Transverse colon (tissue), 4 donors: ENCODE measurements at regions not wholly inside any gene's neighbourhood (a gene's known extent, or its start where the extent isn't known, plus 50 kb on each side); places are given as distances from the start of the nearest gene placed in this dataset.

Experiments used
- DNase-seq: peaks from one replicate; pipeline ENCODE4 v3.0.0-alpha.2; 2019
- H3K27ac ChIP-seq, 4 donors: fragments of 200-600 bp; sonication (generic); 2 replicates each; pipeline ENCODE4 v1.5.1; 2016 to 2018; ENCODE audit warnings: inconsistent platforms in 4 of 4
- H3K27me3 ChIP-seq: fragments of 200-600 bp; sonication (generic); 2 replicates; pipeline ENCODE4 v1.5.1; 2017; ENCODE audit warnings: inconsistent platforms
- H3K36me3 ChIP-seq, 4 donors: fragments of 200-600 bp; sonication (generic); 2 replicates each; pipeline ENCODE4 v1.5.1; 2017 to 2019; ENCODE audit warnings: inconsistent platforms in 4 of 4
- H3K4me1 ChIP-seq, 4 donors: fragments of 200-600 bp; sonication (generic); 2 replicates each; pipeline ENCODE4 v1.5.1; 2017 to 2020; ENCODE audit warnings: inconsistent platforms in 4 of 4
- H3K4me3 ChIP-seq, 4 donors: fragments of 200-600 bp; sonication (generic); 1 replicate in 1 of 4; 2 replicates in 3 of 4; pipeline versions ENCODE4 v1.5.1 to v1.6.1; 2017 to 2019; ENCODE audit warnings: inconsistent platforms in 4 of 4
- H3K9me3 ChIP-seq, 2 donors: fragments of 200-600 bp; sonication (generic); 2 replicates each; pipeline ENCODE4 v1.5.1; 2017 to 2019; ENCODE audit warnings: inconsistent platforms in 2 of 2
- EP300 ChIP-seq: sonication (generic); formaldehyde crosslinking; IDR thresholded peaks from one replicate; pipeline ENCODE4 v1.6.1; 2017; ENCODE audit warnings: antibody characterized with exemption, low read depth
- POLR2A ChIP-seq: fragments of 450-650 bp; IDR thresholded peaks from one replicate; pipeline ENCODE4 v1.6.1; 2016; ENCODE audit warnings: antibody characterized with exemption, mild to moderate bottlenecking, moderate library complexity
- POLR2AphosphoS5 ChIP-seq, 3 donors: sonication (generic); formaldehyde crosslinking; IDR thresholded peaks; one replicate each; pipeline ENCODE4 v1.6.1; 2016; ENCODE audit warnings: antibody characterized with exemption in 3 of 3
- WGBS, 2 donors: methylation state at CpG; one replicate each; pipeline ENCODE4 v1.1.5; 2018; ENCODE audit warnings: low coverage in 1 of 2; 5-methylcytosine and 5-hydroxymethylcytosine counted together
- in situ Hi-C, 4 donors: fragments of 200-750 bp; cut with MboI; loops; one replicate each; pipeline versions ENCODE4 v1.15.0 to v1.15.1; 2017; ENCODE audit warnings: low sequenced_read_pairs in 3 of 4, low pct_ligation_motif_present in 1 of 4, low pct_unique_long_range_greater_than_20kb in 1 of 4
- intact Hi-C: fragments of 100-400 bp; cut with DNase I; formaldehyde crosslinking; loops from one replicate; pipeline ENCODE4 v1.15.1; 2023; ENCODE audit warnings: low total_unique reads
- TF ChIP-seq, protein P1 (sequence below), 5 experiments: fragments of 200-600 bp in 3 of 5; fragments of 450-650 bp in 2 of 5; sonication (generic) in 3 of 5; IDR thresholded peaks; 1 replicate in 2 of 5; 2 replicates in 3 of 5; pipeline ENCODE4 v1.5.1; 2016 to 2017; ENCODE audit warnings: antibody characterized with exemption in 5 of 5, inconsistent platforms in 3 of 5, mild to moderate bottlenecking in 2 of 5, moderate library complexity in 1 of 5

DNA sequence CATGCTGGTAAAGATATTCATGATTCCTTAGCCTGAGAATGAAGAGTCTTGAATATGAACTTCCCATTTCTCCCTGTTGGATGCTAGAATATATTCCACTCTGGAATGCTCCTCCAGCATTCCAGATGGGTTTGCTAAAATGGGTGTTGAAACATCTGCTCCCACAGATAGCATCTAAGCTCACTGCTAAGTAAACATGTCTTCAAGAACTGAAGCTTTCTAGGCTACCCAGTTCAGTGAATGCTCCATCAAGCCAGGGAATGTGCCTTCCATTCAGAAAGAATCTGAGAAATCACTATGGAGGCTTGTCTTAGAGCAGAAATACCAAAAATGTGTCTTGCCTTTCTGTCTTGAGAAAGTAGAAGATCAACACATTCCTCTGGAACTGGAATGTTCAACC is 81.1 kb downstream of the TNFSF18 start:
- intact Hi-C loops (no loop called here), in situ Hi-C loops (no loop called here)
- TF ChIP-seq POLR2A = no peak
- TF ChIP-seq EP300 = no peak
- TF ChIP-seq, protein P1, sequence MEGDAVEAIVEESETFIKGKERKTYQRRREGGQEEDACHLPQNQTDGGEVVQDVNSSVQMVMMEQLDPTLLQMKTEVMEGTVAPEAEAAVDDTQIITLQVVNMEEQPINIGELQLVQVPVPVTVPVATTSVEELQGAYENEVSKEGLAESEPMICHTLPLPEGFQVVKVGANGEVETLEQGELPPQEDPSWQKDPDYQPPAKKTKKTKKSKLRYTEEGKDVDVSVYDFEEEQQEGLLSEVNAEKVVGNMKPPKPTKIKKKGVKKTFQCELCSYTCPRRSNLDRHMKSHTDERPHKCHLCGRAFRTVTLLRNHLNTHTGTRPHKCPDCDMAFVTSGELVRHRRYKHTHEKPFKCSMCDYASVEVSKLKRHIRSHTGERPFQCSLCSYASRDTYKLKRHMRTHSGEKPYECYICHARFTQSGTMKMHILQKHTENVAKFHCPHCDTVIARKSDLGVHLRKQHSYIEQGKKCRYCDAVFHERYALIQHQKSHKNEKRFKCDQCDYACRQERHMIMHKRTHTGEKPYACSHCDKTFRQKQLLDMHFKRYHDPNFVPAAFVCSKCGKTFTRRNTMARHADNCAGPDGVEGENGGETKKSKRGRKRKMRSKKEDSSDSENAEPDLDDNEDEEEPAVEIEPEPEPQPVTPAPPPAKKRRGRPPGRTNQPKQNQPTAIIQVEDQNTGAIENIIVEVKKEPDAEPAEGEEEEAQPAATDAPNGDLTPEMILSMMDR (IDR thresholded peaks at IDR 0.05) = no peak
- TF ChIP-seq POLR2AphosphoS5 (IDR thresholded peaks at IDR 0.05) = no peak
- DNase-seq = no peak
- no peak overlapping the region for H3K4me3 ChIP-seq
- no peaks in the 10 kb centered on the region for H3K36me3 ChIP-seq
- no peaks in the 10 kb centered on the region for H3K9me3 ChIP-seq
- no peaks in the 10 kb centered on the region for H3K27me3 ChIP-seq
- H3K4me1 ChIP-seq = no peaks in the 10 kb centered on the region
- no peak overlapping the region for H3K27ac ChIP-seq

GRCh38 chr1:172970186-172970585 is 80.6 kb downstream of the TNFSF18 start:
- H3K4me1 ChIP-seq = no peaks in the 10 kb centered on the region
- no peak for DNase-seq
- no peaks in the 10 kb centered on the region for H3K36me3 ChIP-seq
- no peaks in the 10 kb centered on the region for H3K9me3 ChIP-seq
- 100% methylated on average over 1 of the region's 1 CpG; no CpG with 5 or more reads in 1 of the 2 donors for WGBS, 2 donors
- no peaks in the 10 kb centered on the region for H3K27me3 ChIP-seq
- no peak overlapping the region for H3K27ac ChIP-seq
- intact Hi-C loops = no loop called here
- no peak for TF ChIP-seq POLR2AphosphoS5 (IDR thresholded peaks at IDR 0.05)
- TF ChIP-seq EP300 = no peak
- no peak for TF ChIP-seq POLR2A
- TF ChIP-seq, protein P1 (IDR thresholded peaks at IDR 0.05) = no peak
- in situ Hi-C loops = no loop called here
- no peak overlapping the region for H3K4me3 ChIP-seq

DNA sequence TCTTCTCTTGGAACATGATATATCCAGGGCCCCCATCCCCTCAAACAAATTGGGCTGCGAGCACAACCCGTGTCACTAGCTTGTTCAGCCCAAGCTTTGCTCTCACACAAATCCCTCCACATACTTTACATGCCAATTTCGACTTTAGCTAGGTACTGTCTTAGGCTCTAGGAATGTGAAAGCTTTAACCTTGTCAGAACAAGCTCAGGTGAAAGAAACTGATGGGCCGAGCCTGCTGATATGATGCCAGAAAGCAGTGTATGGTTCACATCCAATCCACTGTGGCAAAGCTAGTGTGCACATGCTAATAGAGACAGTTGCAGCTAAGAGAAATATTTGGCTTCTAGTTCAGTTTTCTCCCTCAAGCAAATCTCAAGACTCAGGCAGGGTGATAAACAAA is 79.5 kb downstream of the TNFSF18 start:
- in situ Hi-C loops = no loop called here
- Histone ChIP-seq H3K36me3 (no peaks in the 10 kb centered on the region), H3K4me3 (no peak overlapping the region), H3K27me3 (no peaks in the 10 kb centered on the region), H3K27ac (no peak overlapping the region), H3K4me1 (peaks cover 0 to 9% (median 4%) of the 10 kb centered on the region in 4 donors), H3K9me3 (no peaks in the 10 kb centered on the region)
- no peak for DNase-seq
- TF ChIP-seq POLR2A (no peak), EP300 (no peak), POLR2AphosphoS5 (IDR thresholded peaks at IDR 0.05) (no peak)
- TF ChIP-seq, protein P1 (IDR thresholded peaks at IDR 0.05) = no peak
- intact Hi-C loops = no loop called here
- 86 to 89% methylated on average over 3 to 4 of the region's 4 CpGs for WGBS, 2 donors

- H3K27ac ChIP-seq = no peak overlapping the region
- intact Hi-C loops = no loop called here
- in situ Hi-C loops = no loop called here
- no peaks in the 10 kb centered on the region for H3K9me3 ChIP-seq
- H3K4me1 ChIP-seq = peaks cover 0 to 17% (median 8%) of the 10 kb centered on the region in 4 donors
- TF ChIP-seq, protein P1 (IDR thresholded peaks at IDR 0.05) = no peak
- TF ChIP-seq EP300 (no peak), POLR2A (no peak), POLR2AphosphoS5 (IDR thresholded peaks at IDR 0.05) (no peak)
- DNase-seq = no peak
- H3K4me3 ChIP-seq = no peak overlapping the region
- 75 to 87% methylated on average over 2 of the region's 2 CpGs for WGBS, 2 donors
- H3K27me3 ChIP-seq = no peaks in the 10 kb centered on the region
- no peaks in the 10 kb centered on the region for H3K36me3 ChIP-seq
Measured at GRCh38 chr1:172972258-172972657, 78.5 kb downstream of the TNFSF18 start.
